SU-DHL-6 (cell line): ENCODE measurements at regions not wholly inside any gene's neighbourhood (a gene's known extent, or its start where the extent isn't known, plus 50 kb on each side); places are given as distances from the start of the nearest gene placed in this dataset.

ENCODE experiments used
- CTCF ChIP-seq: fragments of 200-600 bp; sonication (generic); IDR thresholded peaks from one replicate; pipeline ENCODE4 v1.5.1; 2017; ENCODE audit warnings: antibody characterized with exemption, mild to moderate bottlenecking, low read length, moderate library complexity; ENCODE audit not compliant: insufficient read depth, poor library complexity, severe bottlenecking
- EZH2phosphoT487 ChIP-seq: fragments of 200-600 bp; sonication (generic), shearing (Covaris generic); conservative IDR thresholded peaks from 2 replicates; pipeline ENCODE4 v1.6.1; 2018; ENCODE audit warnings: mild to moderate bottlenecking, antibody characterized with exemption, low read length, moderate library complexity, mixed read lengths

GRCh38 chr6:113004470-113005270 is 657.5 kb downstream of the RFPL4B start:
- TF ChIP-seq CTCF: no peak
- TF ChIP-seq EZH2phosphoT487: no peak
